ENCODE measurements at regions not wholly inside any gene's neighbourhood (a gene's known extent, or its start where the extent isn't known, plus 50 kb on each side); places are given as distances from the start of the nearest gene placed in this dataset.

GRCh38 chr4:121233982-121234381 is 69.9 kb upstream of the TNIP3 start:
- ChIA-PET CTCF (no interaction called here), POLR2A (no interaction called here)

DNA sequence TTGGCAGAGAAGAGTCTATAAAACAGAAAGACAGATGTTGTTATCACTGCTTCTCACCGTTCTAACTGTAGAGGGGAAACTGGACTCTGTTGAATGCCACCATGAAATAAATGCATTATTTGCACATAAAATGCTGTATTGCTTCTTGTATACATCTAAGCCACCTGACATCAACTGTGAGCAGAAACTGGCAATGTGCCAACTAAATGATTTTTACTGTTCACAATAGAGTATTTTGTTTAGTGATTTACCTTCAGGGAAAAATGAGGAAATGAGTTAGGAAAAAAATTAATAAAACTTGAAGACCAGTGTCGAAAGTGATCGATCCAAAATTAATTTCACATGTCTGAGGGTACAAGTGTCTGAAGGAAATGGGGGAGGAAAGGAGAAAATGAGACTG is 65.9 kb upstream of the TNIP3 start:
- CTCF ChIA-PET = no interaction called here

DNA sequence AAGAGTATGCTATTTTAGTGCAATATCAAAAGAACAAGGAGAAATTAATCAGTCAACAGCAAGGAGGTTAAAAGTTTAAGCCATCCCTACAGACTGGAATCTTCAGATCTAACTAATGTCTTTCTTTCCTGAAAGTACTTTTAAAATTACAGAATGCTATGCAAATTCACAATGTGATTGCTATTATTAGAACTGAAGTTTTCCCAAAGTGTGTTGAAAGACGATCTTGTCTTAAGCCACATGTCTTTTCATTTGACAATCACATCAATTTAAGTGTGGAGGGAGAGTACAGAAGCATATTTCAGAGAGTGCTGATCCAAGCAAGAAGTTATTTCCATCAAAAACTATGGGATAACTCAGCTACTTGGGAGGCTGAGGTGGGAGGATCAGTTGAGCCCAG is 64.7 kb upstream of the TNIP3 start:
- POLR2A ChIA-PET = no interaction called here
- CTCF ChIA-PET = interaction anchor here (0.7 to 1.1 kb wide), 2 partner anchors 37 to 45 kb away, joined by 3 read pairs; no protein-coding TSS in a partner anchor

More for the DNA sequence above, 65.9 kb upstream of the TNIP3 start:
- POLR2A ChIA-PET = no interaction called here

DNA sequence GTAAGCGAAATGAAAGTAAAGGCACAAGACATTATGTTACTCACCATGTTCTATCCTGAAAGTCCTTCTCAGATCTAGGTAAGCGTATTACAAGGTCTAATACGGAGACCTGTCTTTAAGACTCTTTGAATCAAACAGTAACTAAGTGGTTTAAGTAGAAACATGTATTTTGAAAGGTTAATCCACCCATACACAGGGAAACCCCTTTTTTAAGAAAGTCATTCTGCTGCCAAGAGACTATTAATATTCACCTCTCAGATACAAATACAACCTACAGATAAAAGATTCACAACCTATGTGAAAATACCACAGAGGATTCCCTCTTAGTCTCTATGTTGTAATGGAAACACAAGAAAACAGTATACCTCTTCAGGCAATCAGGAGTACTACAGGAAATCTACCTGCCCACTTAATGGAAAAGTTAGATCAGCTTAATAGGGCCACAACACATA is 63.2 kb upstream of the TNIP3 start:
- POLR2A ChIA-PET = interaction anchor here (1.0 kb wide), 1 partner anchor 81 kb away, joined by 3 read pairs; no protein-coding TSS in a partner anchor
- CTCF ChIA-PET = interaction anchor here (0.8 to 1.4 kb wide), 3 partner anchors 23 to 35 kb away, joined by 3 to 4 read pairs (median 3); no protein-coding TSS in a partner anchor

GRCh38 chr4:121226362-121226761 is 62.2 kb upstream of the TNIP3 start:
- CTCF ChIA-PET = no interaction called here
- POLR2A ChIA-PET = no interaction called here

DNA sequence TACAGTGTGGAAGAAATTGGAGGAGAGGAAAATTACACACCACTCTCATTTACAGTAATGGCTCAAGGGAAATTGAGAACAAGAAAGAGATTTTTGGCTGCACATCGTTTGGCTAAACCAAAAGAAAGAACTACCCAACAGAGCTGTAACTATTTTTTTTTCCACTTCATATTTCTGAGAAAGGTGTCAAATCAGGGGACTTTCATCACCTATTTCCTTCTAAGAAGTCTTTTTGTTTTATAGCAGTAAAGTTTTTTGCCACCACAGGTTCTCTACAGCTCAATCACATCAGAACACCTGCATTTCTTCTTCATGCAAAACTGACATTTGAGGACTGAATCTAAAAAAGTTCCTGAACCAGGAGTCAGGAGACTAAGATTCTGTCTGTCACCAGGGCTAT is 57.5 kb upstream of the TNIP3 start:
- ChIA-PET POLR2A (no interaction called here), CTCF (interaction anchor here (1.3 to 3.2 kb wide), 3 partner anchors 21 to 31 kb away, joined by 3 to 10 read pairs (median 9); no protein-coding TSS in a partner anchor)

DNA sequence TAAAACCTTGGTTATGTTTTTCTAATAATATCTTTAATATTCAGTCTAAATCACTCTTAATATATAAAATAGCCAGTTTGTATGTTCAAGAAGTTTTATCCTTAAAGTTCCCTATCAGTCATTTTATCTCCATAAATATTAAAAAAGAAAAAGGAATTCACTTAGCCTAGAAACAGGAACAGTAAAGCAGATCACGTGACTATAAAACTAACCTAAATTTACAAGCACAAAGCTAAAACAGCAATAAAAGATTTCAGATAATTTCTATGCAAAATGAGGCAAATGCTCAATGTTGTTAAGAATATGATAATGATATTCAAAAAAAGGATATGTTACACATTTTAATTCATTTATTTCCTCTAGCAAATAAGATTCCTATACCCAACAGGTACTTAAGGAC is 57.1 kb upstream of the TNIP3 start:
- ChIA-PET CTCF (interaction anchor here (0.6 to 3.2 kb wide), 5 partner anchors 21 to 435 kb away, joined by 3 to 10 read pairs (median 4); no protein-coding TSS in a partner anchor), POLR2A (no interaction called here)

DNA sequence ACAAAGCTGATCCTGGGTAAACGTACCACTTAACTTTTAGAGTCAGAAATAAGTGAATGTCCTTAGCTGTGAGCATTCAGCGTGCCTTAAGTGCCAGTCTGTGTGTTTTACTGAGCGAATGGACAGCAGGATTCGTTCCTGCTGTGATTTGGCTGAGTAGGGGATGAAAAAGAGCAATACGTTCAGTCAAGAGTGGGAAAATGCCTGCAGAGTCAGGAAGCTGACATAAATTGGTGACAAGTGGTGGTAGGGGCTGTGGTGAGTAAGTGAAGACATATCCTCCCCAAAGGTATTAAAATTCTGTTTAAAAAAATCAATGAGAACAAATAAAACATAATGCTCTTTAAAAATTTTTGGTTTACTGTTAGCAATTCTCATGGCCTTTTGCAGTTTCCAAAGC is 56.6 kb upstream of the TNIP3 start:
- POLR2A ChIA-PET = no interaction called here

GRCh38 chr4:121219227-121219626 is 55.1 kb upstream of the TNIP3 start:
- CTCF ChIA-PET = interaction anchor here (3.2 kb wide), 1 partner anchor 27 kb away, joined by 10 read pairs; no protein-coding TSS in a partner anchor

More for the DNA sequence above, 56.6 kb upstream of the TNIP3 start:
- CTCF ChIA-PET = interaction anchor here (0.6 to 3.2 kb wide), 3 partner anchors 28 to 436 kb away, joined by 3 to 10 read pairs (median 4); no protein-coding TSS in a partner anchor

GRCh38 chr4:121217351-121217750 is 53.2 kb upstream of the TNIP3 start:
- ChIA-PET POLR2A (no interaction called here), CTCF (interaction anchor here (1.2 kb wide), 1 partner anchor 25 kb away, joined by 3 read pairs; no protein-coding TSS in a partner anchor)

More at GRCh38 chr4:121219227-121219626, 55.1 kb upstream of the TNIP3 start:
- POLR2A ChIA-PET = no interaction called here

DNA sequence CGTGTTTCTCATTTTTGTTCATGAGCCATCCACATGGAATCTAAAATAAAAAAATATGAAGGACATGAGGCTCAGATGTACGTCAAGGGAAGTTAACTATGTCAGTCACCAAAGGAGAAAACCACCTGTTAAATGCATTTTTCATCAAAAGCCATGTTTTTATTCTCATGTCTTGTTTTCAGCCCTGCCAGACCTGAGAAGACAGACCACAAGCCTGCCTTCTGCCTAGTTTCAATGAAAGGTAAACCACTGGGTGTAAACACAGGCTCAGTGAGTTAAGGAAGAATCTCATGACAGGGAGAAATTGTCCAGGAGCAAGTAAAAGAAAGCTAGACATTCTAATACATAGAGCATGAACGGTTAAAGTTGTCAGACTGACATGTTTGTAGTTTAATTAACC is 52.3 kb upstream of the TNIP3 start:
- CTCF ChIA-PET = interaction anchor here (0.7 to 1.2 kb wide), 2 partner anchors 24 to 34 kb away, joined by 3 to 4 read pairs; no protein-coding TSS in a partner anchor
- POLR2A ChIA-PET = no interaction called here

DNA sequence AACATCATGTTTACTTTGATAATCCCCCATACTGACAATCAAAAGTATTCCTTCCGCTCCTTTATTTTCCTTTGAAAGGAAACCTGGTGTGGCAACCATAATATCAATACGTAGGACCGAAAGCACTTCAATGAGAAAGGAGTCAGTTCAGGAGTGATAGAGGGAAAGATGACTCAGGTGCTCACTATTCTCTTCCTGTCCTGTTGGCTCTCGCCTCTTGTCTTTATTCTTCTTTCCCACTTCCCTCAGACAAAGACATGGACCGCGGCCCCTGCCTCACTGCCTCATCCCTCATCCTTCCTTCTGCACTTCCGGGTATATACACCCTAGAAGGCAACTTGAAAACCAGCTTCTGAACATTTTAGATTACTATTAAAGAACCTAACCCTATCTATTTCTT is 49.8 kb upstream of the TNIP3 start:
- ChIA-PET CTCF (no interaction called here), POLR2A (no interaction called here)
